Eye (tissue), 1 donor: ENCODE measurements at regions not wholly inside any gene's neighbourhood (a gene's known extent, or its start where the extent isn't known, plus 50 kb on each side); places are given as distances from the start of the nearest gene placed in this dataset.
"Not testable (repeated sequence)": the region's sequence is repeated elsewhere in the genome, so short reads cannot be mapped to it uniquely, and the experiment has no call there.

ENCODE experiments used
- DNase-seq: peaks from one replicate; pipeline ENCODE4 v3.0.0-alpha.2; 2015

GRCh38 chr18:43751203-43751602 is 473.9 kb upstream of the SYT4 start:
- no peak for DNase-seq

- DNase-seq: peak; percentile 40
Observed at GRCh38 chr18:43751835-43752234, 474.5 kb upstream of the SYT4 start.

GRCh38 chr18:43757273-43757672 is 480.0 kb upstream of the SYT4 start:
- DNase-seq: no peak

GRCh38 chr18:43758734-43759133 is 481.4 kb upstream of the SYT4 start:
- DNase-seq: no peak

- no peak for DNase-seq
Observed at GRCh38 chr18:43760010-43760409, 482.7 kb upstream of the SYT4 start.

- DNase-seq: peak; percentile 25
Observed at GRCh38 chr18:43772907-43773306, 495.6 kb upstream of the SYT4 start.

- DNase-seq: no peak
Observed at GRCh38 chr18:43774497-43774896, 497.2 kb upstream of the SYT4 start.

GRCh38 chr18:43775591-43775990 is 498.3 kb upstream of the SYT4 start:
- no peak for DNase-seq

- DNase-seq: no peak
Observed at GRCh38 chr18:43776997-43777396, 499.7 kb upstream of the SYT4 start.

GRCh38 chr18:43777636-43778304 is 500.5 kb upstream of the SYT4 start:
- DNase-seq: peak; percentile 62

GRCh38 chr18:43780782-43781340 is 503.6 kb upstream of the SYT4 start:
- DNase-seq: no peak

- no peak for DNase-seq
Observed at GRCh38 chr18:43785158-43785557, 507.9 kb upstream of the SYT4 start.

- DNase-seq: no peak
Observed at GRCh38 chr18:43786893-43787292, 509.6 kb upstream of the SYT4 start.

GRCh38 chr18:43787721-43788120 is 510.4 kb upstream of the SYT4 start:
- DNase-seq: not testable (repeated sequence)

GRCh38 chr18:43789234-43790000 is 512.1 kb upstream of the SYT4 start:
- DNase-seq: peak; percentile 67

- no peak for DNase-seq
Observed at GRCh38 chr18:43793910-43794309, 516.6 kb upstream of the SYT4 start.

- DNase-seq: no peak
Observed at GRCh38 chr18:43794363-43794762, 517.1 kb upstream of the SYT4 start.

- no peak for DNase-seq
Observed at GRCh38 chr18:43797347-43797746, 520.1 kb upstream of the SYT4 start.

- DNase-seq: no peak
Observed at GRCh38 chr18:43800584-43800983, 523.3 kb upstream of the SYT4 start.

GRCh38 chr18:43805646-43806194 is 528.4 kb upstream of the SYT4 start:
- no peak for DNase-seq

- no peak for DNase-seq
Observed at GRCh38 chr18:43812627-43813026, 535.3 kb upstream of the SYT4 start.

- DNase-seq: no peak
Observed at GRCh38 chr18:43819397-43819796, 542.1 kb upstream of the SYT4 start.

GRCh38 chr18:43819873-43820272 is 542.6 kb upstream of the SYT4 start:
- DNase-seq: no peak

- no peak for DNase-seq
Observed at GRCh38 chr18:43825768-43826167, 548.5 kb upstream of the SYT4 start.
